Prostate gland (tissue), 2 donors: ENCODE measurements at regions not wholly inside any gene's neighbourhood (a gene's known extent, or its start where the extent isn't known, plus 50 kb on each side); places are given as distances from the start of the nearest gene placed in this dataset.

Experiments used
- DNase-seq: peaks from one replicate; pipeline ENCODE4 v3.0.0-alpha.2; 2019; ENCODE audit warnings: low spot score
- H3K27ac ChIP-seq, 2 donors: fragments of 200-600 bp; sonication (generic); 2 replicates each; pipeline ENCODE4 v1.5.1; 2017 to 2019
- H3K27me3 ChIP-seq: fragments of 200-600 bp; sonication (generic); replicated peaks from 2 replicates; pipeline ENCODE4 v1.5.1; 2019; ENCODE audit not compliant: insufficient read depth
- H3K36me3 ChIP-seq, 2 donors: fragments of 200-600 bp; sonication (generic); 1 replicate in 1 of 2; 2 replicates in 1 of 2; pipeline versions ENCODE4 v1.5.1 to v1.8.1; 2017 to 2019
- H3K4me1 ChIP-seq: fragments of 200-600 bp; sonication (generic); replicated peaks from 2 replicates; pipeline ENCODE4 v1.5.1; 2019
- H3K4me3 ChIP-seq, 2 donors: fragments of 200-600 bp; sonication (generic); 2 replicates each; pipeline ENCODE4 v1.5.1; 2017 to 2019
- H3K9me3 ChIP-seq: fragments of 200-600 bp; sonication (generic); 2 replicates; pipeline ENCODE4 v1.5.1; 2017
- POLR2A ChIP-seq: fragments of 450-650 bp; IDR thresholded peaks from one replicate; pipeline ENCODE4 v1.6.1; 2016; ENCODE audit warnings: antibody characterized with exemption, mild to moderate bottlenecking
- POLR2AphosphoS5 ChIP-seq: sonication (generic); formaldehyde crosslinking; IDR thresholded peaks from one replicate; pipeline ENCODE4 v1.6.1; 2017; ENCODE audit warnings: antibody characterized with exemption
- WGBS: methylation state at CpG from one replicate; pipeline ENCODE4 v1.1.5; 2018; 5-methylcytosine and 5-hydroxymethylcytosine counted together
- intact Hi-C: fragments of 100-400 bp; cut with DNase I; formaldehyde crosslinking; loops from one replicate; pipeline ENCODE4 v1.14.2; 2022
- TF ChIP-seq, protein P1 (sequence below), 4 experiments: fragments of 200-600 bp in 2 of 4; fragments of 450-650 bp in 2 of 4; sonication (generic) in 2 of 4; IDR thresholded peaks; 1 replicate in 3 of 4; 2 replicates in 1 of 4; pipeline ENCODE4 v1.5.1; 2016 to 2019; ENCODE audit warnings: antibody characterized with exemption in 4 of 4, mild to moderate bottlenecking in 2 of 4, moderate library complexity in 2 of 4

GRCh38 chr5:39846144-39846543, 421.4 kb upstream of the DAB2 start:
- H3K36me3 ChIP-seq, result no peaks in the 10 kb centered on the region
- no peak overlapping the region for H3K27ac ChIP-seq
- TF ChIP-seq POLR2A (no peak), POLR2AphosphoS5 (no peak)
- TF ChIP-seq, protein P1, sequence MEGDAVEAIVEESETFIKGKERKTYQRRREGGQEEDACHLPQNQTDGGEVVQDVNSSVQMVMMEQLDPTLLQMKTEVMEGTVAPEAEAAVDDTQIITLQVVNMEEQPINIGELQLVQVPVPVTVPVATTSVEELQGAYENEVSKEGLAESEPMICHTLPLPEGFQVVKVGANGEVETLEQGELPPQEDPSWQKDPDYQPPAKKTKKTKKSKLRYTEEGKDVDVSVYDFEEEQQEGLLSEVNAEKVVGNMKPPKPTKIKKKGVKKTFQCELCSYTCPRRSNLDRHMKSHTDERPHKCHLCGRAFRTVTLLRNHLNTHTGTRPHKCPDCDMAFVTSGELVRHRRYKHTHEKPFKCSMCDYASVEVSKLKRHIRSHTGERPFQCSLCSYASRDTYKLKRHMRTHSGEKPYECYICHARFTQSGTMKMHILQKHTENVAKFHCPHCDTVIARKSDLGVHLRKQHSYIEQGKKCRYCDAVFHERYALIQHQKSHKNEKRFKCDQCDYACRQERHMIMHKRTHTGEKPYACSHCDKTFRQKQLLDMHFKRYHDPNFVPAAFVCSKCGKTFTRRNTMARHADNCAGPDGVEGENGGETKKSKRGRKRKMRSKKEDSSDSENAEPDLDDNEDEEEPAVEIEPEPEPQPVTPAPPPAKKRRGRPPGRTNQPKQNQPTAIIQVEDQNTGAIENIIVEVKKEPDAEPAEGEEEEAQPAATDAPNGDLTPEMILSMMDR (IDR thresholded peaks at IDR 0.05), result no peak
- no peak for DNase-seq
- intact Hi-C loops, result no loop called here
- H3K4me1 ChIP-seq, result no peaks in the 10 kb centered on the region
- no peak overlapping the region for H3K4me3 ChIP-seq
- H3K9me3 ChIP-seq, result no peaks in the 10 kb centered on the region
- no peaks in the 10 kb centered on the region for H3K27me3 ChIP-seq

DNA sequence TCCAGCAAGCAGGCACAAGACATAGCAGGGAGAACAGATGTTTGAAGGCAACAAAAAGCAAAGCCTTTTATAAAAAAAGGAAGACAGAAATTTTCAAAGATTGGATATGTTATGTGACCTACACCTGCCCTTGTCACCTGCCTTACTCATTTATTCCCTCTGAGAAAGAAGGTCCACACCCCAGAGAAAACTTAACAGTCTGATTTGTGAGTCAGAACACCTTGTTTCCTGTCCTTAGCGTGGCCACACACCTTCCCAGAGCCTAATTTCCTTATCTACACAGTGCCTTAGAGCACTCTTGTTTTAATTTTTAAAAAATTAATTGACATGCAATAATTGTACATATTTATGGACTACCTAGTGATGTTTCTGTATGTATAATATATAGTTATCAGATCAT, 419.0 kb upstream of the DAB2 start:
- TF ChIP-seq, protein P1 (IDR thresholded peaks at IDR 0.05), result no peak
- TF ChIP-seq POLR2A, result no peak
- no peak for TF ChIP-seq POLR2AphosphoS5
- intact Hi-C loops, result no loop called here
- no peak for DNase-seq
- no peaks in the 10 kb centered on the region for H3K27me3 ChIP-seq
- no peak overlapping the region for H3K27ac ChIP-seq
- H3K9me3 ChIP-seq, result no peaks in the 10 kb centered on the region
- no peaks in the 10 kb centered on the region for H3K36me3 ChIP-seq
- H3K4me1 ChIP-seq, result no peaks in the 10 kb centered on the region
- H3K4me3 ChIP-seq, result no peak overlapping the region
- WGBS, result 92% methylated on average over 1 of the region's 1 CpG

DNA sequence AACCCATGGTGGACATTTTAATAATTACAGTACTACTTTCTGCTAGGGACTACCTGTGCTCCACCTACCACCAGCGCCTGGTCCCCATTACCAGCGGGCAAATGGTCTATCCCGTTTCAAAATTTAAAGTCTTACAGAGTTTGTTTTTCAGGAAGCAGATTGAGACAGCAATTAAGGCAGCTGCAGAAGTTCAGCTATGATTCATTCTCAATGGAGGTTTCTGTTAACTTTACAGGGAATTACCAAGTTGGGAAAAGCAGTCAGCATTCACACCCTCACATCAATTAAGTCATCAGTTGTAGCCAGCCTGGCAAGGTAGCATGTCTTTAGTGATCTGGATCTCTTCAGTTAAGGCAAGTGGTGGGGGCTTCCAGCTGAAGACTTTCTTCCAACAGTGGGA, 410.6 kb upstream of the DAB2 start:
- H3K27ac ChIP-seq, result no peak overlapping the region
- no peaks in the 10 kb centered on the region for H3K4me1 ChIP-seq
- H3K27me3 ChIP-seq, result no peaks in the 10 kb centered on the region
- no peaks in the 10 kb centered on the region for H3K9me3 ChIP-seq
- TF ChIP-seq POLR2AphosphoS5, result no peak
- no peak for TF ChIP-seq POLR2A
- TF ChIP-seq, protein P1 (IDR thresholded peaks at IDR 0.05), result no peak
- H3K36me3 ChIP-seq, result no peaks in the 10 kb centered on the region
- intact Hi-C loops, result no loop called here
- no peak for DNase-seq
- H3K4me3 ChIP-seq, result no peak overlapping the region
- 93% methylated on average over 3 of the region's 3 CpGs for WGBS

DNA sequence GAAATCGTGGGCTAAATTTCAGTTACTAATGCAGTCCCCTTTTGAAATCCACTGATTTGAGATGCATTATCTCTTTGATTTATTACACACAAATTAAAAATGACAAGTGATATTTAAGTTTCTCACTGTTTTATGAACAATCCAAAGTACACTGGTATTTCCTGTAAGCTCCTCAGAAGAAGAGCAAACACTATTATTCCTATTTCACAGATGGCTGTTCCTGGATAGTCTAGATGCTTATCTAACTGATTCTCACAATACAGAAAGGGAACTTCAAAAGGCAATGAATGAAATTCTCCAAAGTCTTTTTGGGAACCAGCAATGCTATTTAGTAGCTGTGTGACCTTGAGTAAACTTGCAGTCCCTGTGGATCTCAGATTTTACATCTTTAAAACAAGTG, 404.7 kb upstream of the DAB2 start:
- no peaks in the 10 kb centered on the region for H3K9me3 ChIP-seq
- no peak overlapping the region for H3K27ac ChIP-seq
- H3K4me1 ChIP-seq, result no peaks in the 10 kb centered on the region
- H3K36me3 ChIP-seq, result no peaks in the 10 kb centered on the region
- H3K27me3 ChIP-seq, result no peaks in the 10 kb centered on the region
- WGBS, result 17% methylated on average over 1 of the region's 1 CpG
- no peak overlapping the region for H3K4me3 ChIP-seq
- DNase-seq, result no peak
- intact Hi-C loops, result no loop called here
- TF ChIP-seq POLR2A (no peak), POLR2AphosphoS5 (no peak)
- TF ChIP-seq, protein P1 (IDR thresholded peaks at IDR 0.05), result no peak

GRCh38 chr5:39826051-39826450, 401.3 kb upstream of the DAB2 start:
- Histone ChIP-seq H3K4me1 (no peaks in the 10 kb centered on the region), H3K36me3 (no peaks in the 10 kb centered on the region), H3K27ac (no peak overlapping the region), H3K27me3 (no peaks in the 10 kb centered on the region), H3K9me3 (no peaks in the 10 kb centered on the region), H3K4me3 (no peak overlapping the region)
- intact Hi-C loops, result no loop called here
- no peak for TF ChIP-seq POLR2A
- TF ChIP-seq POLR2AphosphoS5, result no peak
- TF ChIP-seq, protein P1 (IDR thresholded peaks at IDR 0.05), result no peak
- 95% methylated on average over 4 of the region's 4 CpGs for WGBS
- DNase-seq, result no peak
